Astrocyte (in vitro differentiated cells and primary cell): ENCODE measurements at regions not wholly inside any gene's neighbourhood (a gene's known extent, or its start where the extent isn't known, plus 50 kb on each side); places are given as distances from the start of the nearest gene placed in this dataset.
A peak's percentile ranks its signal among the peaks of the same experiment; 100 is the strongest.

Experiments used
- DNase-seq: peaks from one replicate; pipeline ENCODE4 v3.0.0-alpha.2; 2010; ENCODE audit warnings: low read depth
- FAIRE-seq: peaks from 2 replicates; lab custom pipeline; 2011; peaks lifted over from hg19 to GRCh38; lab: Jason Lieb, UNC
- H2AFZ ChIP-seq: 2 replicates; pipeline ENCODE4 v1.6.0; 2012; ENCODE audit warnings: low read depth, low read length, inconsistent platforms
- H3K27ac ChIP-seq: 2 replicates; pipeline ENCODE4 v1.5.1; 2011; ENCODE audit warnings: low read depth, low read length, inconsistent platforms
- H3K27me3 ChIP-seq: 2 replicates; pipeline ENCODE4 v1.6.0; 2011; ENCODE audit warnings: low read length, inconsistent platforms; ENCODE audit not compliant: insufficient read depth
- H3K36me3 ChIP-seq: 2 replicates; pipeline ENCODE4 v1.5.1; 2011; ENCODE audit warnings: low read length, inconsistent platforms; ENCODE audit not compliant: insufficient read depth
- H3K4me1 ChIP-seq: 2 replicates; pipeline ENCODE4 v1.5.1; 2011; ENCODE audit warnings: low read length, inconsistent platforms; ENCODE audit not compliant: insufficient read depth
- H3K4me2 ChIP-seq: 2 replicates; pipeline ENCODE4 v1.6.0; 2012; ENCODE audit warnings: low read length, inconsistent platforms
- H3K4me3 ChIP-seq: 2 replicates; pipeline ENCODE4 v1.5.1; 2011; ENCODE audit warnings: low read depth, mild to moderate bottlenecking, low read length, inconsistent platforms; ENCODE audit not compliant: insufficient read depth
- H3K79me2 ChIP-seq: 2 replicates; pipeline ENCODE4 v1.6.0; 2012; ENCODE audit warnings: mild to moderate bottlenecking, low read length, inconsistent platforms; ENCODE audit not compliant: insufficient read depth
- H3K9ac ChIP-seq: 2 replicates; pipeline ENCODE4 v1.6.0; 2012; ENCODE audit warnings: mild to moderate bottlenecking, low read length, inconsistent platforms
- H3K9me3 ChIP-seq: 2 replicates; pipeline ENCODE4 v1.5.1; 2012; ENCODE audit warnings: low read depth, mild to moderate bottlenecking, low read length, inconsistent platforms; ENCODE audit not compliant: insufficient read depth
- H4K20me1 ChIP-seq: 2 replicates; pipeline ENCODE4 v1.6.0; 2012; ENCODE audit warnings: low read length, inconsistent platforms; ENCODE audit not compliant: insufficient read depth
- H3K27ac Mint-ChIP-seq: one replicate; pipeline ENCODE4 v1.8.0; 2021; ENCODE audit warnings: mild to moderate bottlenecking, mixed read lengths; ENCODE audit not compliant: unreplicated experiment
- H3K27me3 Mint-ChIP-seq: one replicate; pipeline ENCODE4 v1.8.0; 2021; ENCODE audit warnings: low read depth, mixed read lengths; ENCODE audit not compliant: unreplicated experiment
- H3K36me3 Mint-ChIP-seq: one replicate; pipeline ENCODE4 v1.8.0; 2021; ENCODE audit warnings: low read depth, mixed read lengths; ENCODE audit not compliant: unreplicated experiment
- H3K4me1 Mint-ChIP-seq: one replicate; pipeline ENCODE4 v1.8.0; 2021; ENCODE audit warnings: low read depth, mixed read lengths; ENCODE audit not compliant: unreplicated experiment
- H3K4me3 Mint-ChIP-seq: one replicate; pipeline ENCODE4 v1.8.0; 2021; ENCODE audit warnings: mild to moderate bottlenecking, moderate library complexity, mixed read lengths; ENCODE audit not compliant: unreplicated experiment
- H3K9me3 Mint-ChIP-seq: one replicate; pipeline ENCODE4 v1.8.0; 2021; ENCODE audit warnings: mild to moderate bottlenecking, mixed read lengths; ENCODE audit not compliant: unreplicated experiment
- EZH2 ChIP-seq: IDR thresholded peaks from 2 replicates; pipeline ENCODE4 v1.6.1; 2012; ENCODE audit warnings: mild to moderate bottlenecking, low read length, inconsistent platforms; ENCODE audit not compliant: insufficient read depth
- TF ChIP-seq, protein P1 (sequence below): IDR thresholded peaks from 2 replicates; pipeline ENCODE4 v1.5.1; 2011; ENCODE audit warnings: low read depth, mild to moderate bottlenecking, inconsistent platforms, low read length, moderate library complexity; ENCODE audit not compliant: insufficient read depth

GRCh38 chr15:69712991-69713390 lies 260.4 kb downstream of the RPLP1 start:
- Histone ChIP-seq H3K4me3 (no peak overlapping the region), H3K36me3 (no peaks in the 10 kb centered on the region), H3K27me3 (peaks cover 10% of the 10 kb centered on the region), H3K4me2 (no peak overlapping the region), H3K4me1 (no peaks in the 10 kb centered on the region), H3K9me3 (peaks cover 10% of the 10 kb centered on the region), H3K9ac (no peak overlapping the region), H4K20me1 (no peaks in the 10 kb centered on the region), H2AFZ (no peak overlapping the region), H3K27ac (no peak overlapping the region), H3K79me2 (no peaks in the 10 kb centered on the region)
- Mint-ChIP-seq H3K27ac (no peak overlapping the region), H3K9me3 (peaks cover 35% of the 10 kb centered on the region), H3K27me3 (peaks cover 52% of the 10 kb centered on the region), H3K36me3 (peaks cover 5% of the 10 kb centered on the region), H3K4me1 (peaks cover 10% of the 10 kb centered on the region), H3K4me3 (no peak overlapping the region)
- DNase-seq (no peak), FAIRE-seq (no peak)
- TF ChIP-seq, protein P1, sequence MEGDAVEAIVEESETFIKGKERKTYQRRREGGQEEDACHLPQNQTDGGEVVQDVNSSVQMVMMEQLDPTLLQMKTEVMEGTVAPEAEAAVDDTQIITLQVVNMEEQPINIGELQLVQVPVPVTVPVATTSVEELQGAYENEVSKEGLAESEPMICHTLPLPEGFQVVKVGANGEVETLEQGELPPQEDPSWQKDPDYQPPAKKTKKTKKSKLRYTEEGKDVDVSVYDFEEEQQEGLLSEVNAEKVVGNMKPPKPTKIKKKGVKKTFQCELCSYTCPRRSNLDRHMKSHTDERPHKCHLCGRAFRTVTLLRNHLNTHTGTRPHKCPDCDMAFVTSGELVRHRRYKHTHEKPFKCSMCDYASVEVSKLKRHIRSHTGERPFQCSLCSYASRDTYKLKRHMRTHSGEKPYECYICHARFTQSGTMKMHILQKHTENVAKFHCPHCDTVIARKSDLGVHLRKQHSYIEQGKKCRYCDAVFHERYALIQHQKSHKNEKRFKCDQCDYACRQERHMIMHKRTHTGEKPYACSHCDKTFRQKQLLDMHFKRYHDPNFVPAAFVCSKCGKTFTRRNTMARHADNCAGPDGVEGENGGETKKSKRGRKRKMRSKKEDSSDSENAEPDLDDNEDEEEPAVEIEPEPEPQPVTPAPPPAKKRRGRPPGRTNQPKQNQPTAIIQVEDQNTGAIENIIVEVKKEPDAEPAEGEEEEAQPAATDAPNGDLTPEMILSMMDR: no peak
- TF ChIP-seq EZH2: no peak

GRCh38 chr15:69713726-69714559 lies 261.3 kb downstream of the RPLP1 start:
- Mint-ChIP-seq H3K27me3 (peaks cover 53% of the 10 kb centered on the region), H3K27ac (no peak overlapping the region), H3K9me3 (peaks cover 27% of the 10 kb centered on the region), H3K4me3 (no peak overlapping the region), H3K36me3 (peaks cover 2% of the 10 kb centered on the region), H3K4me1 (peaks cover 12% of the 10 kb centered on the region)
- H3K4me2 ChIP-seq: peak overlapping the region; percentile 5
- no peak overlapping the region for H2AFZ ChIP-seq
- DNase-seq (no peak), FAIRE-seq (no peak)
- H3K79me2 ChIP-seq: no peaks in the 10 kb centered on the region
- TF ChIP-seq, protein P1: no peak
- no peak for TF ChIP-seq EZH2
- no peaks in the 10 kb centered on the region for H3K36me3 ChIP-seq
- H3K27ac ChIP-seq: no peak overlapping the region
- no peaks in the 10 kb centered on the region for H4K20me1 ChIP-seq
- H3K27me3 ChIP-seq: peaks cover 10% of the 10 kb centered on the region
- H3K9me3 ChIP-seq: peaks cover 7% of the 10 kb centered on the region
- no peak overlapping the region for H3K4me3 ChIP-seq
- no peak overlapping the region for H3K9ac ChIP-seq
- no peaks in the 10 kb centered on the region for H3K4me1 ChIP-seq

DNA sequence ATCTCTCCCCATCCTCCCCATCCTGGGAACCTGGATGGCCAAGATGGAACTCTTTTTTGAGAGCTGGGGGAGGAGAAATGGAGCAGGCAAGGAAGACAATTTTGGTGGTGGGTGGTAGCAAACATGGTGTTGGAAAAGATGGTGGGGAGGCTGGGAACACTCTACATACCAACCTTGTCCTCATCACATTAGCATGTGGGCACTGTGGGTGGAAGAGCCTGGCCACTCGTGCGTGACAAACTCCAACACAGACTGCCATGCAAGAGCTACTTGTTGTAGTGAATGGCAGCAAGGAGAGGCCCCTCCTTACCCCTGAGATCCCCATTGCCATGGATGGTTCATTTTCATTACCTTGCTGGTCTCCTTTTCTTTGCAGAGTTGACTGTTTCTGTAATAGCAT lies 262.6 kb downstream of the RPLP1 start:
- Histone ChIP-seq H3K4me2 (no peak overlapping the region), H3K36me3 (no peaks in the 10 kb centered on the region), H3K27me3 (peaks cover 8% of the 10 kb centered on the region), H3K9me3 (no peaks in the 10 kb centered on the region), H3K9ac (no peak overlapping the region), H2AFZ (no peak overlapping the region), H3K79me2 (no peaks in the 10 kb centered on the region), H3K27ac (no peak overlapping the region), H3K4me3 (no peak overlapping the region), H3K4me1 (no peaks in the 10 kb centered on the region), H4K20me1 (no peaks in the 10 kb centered on the region)
- H3K4me1 Mint-ChIP-seq: peaks cover 14% of the 10 kb centered on the region
- TF ChIP-seq EZH2: no peak
- TF ChIP-seq, protein P1: no peak
- H3K27ac Mint-ChIP-seq: no peak overlapping the region
- FAIRE-seq (no peak), DNase-seq (no peak)
- H3K4me3 Mint-ChIP-seq: no peak overlapping the region
- H3K9me3 Mint-ChIP-seq: peaks cover 16% of the 10 kb centered on the region
- no peaks in the 10 kb centered on the region for H3K36me3 Mint-ChIP-seq
- peaks cover 55% of the 10 kb centered on the region for H3K27me3 Mint-ChIP-seq
